T-helper 1 cell (primary cell): ENCODE measurements at regions not wholly inside any gene's neighbourhood (a gene's known extent, or its start where the extent isn't known, plus 50 kb on each side); places are given as distances from the start of the nearest gene placed in this dataset.

Experiments
- DNase-seq, 5 donors: peaks; one replicate each; pipeline ENCODE4 v3.0.0-alpha.2; 2012 to 2020

GRCh38 chr15:55017635-55018034 lies 179.1 kb downstream of the RSL24D1 start:
- no peak for DNase-seq

DNA sequence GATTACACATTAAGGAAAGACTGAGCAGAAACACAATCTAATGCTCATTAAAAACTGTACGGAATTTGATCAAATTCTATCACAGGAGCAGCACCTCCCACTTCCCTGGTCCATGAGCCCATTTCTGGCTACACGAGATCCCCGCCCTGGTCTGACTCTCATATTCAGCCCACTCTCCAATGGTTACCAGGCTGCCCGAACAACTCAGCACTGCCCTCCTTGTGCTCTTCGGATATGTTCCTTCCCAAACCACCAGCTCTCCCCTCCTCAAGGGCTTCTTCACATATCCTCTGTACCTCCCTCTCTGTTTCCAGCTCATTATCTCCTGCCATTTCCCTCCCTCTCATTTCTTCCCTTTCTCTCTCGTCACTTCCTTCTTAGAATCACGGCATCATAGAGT lies 180.5 kb downstream of the RSL24D1 start:
- no peak for DNase-seq

- no peak for DNase-seq
These were observed 181.7 kb downstream of the RSL24D1 start for GRCh38 chr15:55015093-55015445.

DNA sequence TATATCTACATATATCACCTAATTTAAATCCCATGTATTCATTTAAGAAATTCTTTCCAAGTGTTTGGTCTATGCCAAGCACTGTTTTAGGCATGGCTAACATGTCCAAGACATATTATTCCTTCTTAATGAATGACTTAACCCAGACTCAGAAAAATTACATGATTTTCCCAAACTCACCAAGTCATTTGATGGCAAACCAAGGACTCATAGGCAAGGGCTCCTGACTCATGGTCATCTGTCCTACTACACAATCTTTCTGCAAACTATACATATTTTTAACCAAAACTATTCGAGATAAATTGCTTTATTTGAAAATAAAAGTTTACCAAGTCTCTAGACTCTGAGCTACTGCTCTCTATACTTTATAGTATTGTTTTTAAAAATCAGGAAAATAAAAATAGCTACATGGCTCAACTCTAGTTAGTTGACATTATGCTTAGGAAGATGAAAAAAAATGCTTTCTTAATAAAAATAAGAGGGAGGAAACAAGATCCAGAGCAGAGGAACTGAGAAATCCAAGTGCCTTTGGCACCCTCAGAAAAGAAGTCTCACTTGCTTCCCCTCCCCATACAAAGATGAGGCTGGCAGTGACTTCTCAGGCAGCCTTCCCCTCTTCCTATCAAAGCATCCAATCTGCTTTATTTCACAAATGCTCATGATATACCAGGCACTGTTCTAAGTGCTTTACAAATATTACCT lies 182.2 kb downstream of the RSL24D1 start:
- no peak for DNase-seq

- no peak for DNase-seq
These were observed 188.3 kb downstream of the RSL24D1 start for GRCh38 chr15:55008421-55008820.

DNA sequence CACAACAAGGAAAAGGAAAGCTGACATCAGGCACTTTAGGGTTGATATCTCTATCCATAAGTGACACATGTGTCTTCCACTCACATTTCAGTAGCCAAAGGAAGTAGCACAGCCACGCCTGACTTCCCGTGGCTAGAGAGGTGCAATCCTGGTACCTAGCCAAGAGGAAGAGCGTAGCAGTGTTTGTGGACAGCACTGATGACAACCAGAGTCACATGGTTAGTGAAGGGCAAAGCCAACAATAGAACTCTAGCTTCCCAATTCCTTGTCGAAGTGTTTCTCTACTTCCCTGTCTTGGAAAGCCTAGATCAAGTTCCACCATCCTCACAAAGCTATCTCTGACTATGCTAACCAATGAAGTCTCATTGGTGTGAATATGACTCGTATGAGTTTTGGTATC lies 189.2 kb downstream of the RSL24D1 start:
- no peak for DNase-seq

- DNase-seq: no peak
These were observed 191.1 kb downstream of the RSL24D1 start for GRCh38 chr15:55005679-55006078.

DNA sequence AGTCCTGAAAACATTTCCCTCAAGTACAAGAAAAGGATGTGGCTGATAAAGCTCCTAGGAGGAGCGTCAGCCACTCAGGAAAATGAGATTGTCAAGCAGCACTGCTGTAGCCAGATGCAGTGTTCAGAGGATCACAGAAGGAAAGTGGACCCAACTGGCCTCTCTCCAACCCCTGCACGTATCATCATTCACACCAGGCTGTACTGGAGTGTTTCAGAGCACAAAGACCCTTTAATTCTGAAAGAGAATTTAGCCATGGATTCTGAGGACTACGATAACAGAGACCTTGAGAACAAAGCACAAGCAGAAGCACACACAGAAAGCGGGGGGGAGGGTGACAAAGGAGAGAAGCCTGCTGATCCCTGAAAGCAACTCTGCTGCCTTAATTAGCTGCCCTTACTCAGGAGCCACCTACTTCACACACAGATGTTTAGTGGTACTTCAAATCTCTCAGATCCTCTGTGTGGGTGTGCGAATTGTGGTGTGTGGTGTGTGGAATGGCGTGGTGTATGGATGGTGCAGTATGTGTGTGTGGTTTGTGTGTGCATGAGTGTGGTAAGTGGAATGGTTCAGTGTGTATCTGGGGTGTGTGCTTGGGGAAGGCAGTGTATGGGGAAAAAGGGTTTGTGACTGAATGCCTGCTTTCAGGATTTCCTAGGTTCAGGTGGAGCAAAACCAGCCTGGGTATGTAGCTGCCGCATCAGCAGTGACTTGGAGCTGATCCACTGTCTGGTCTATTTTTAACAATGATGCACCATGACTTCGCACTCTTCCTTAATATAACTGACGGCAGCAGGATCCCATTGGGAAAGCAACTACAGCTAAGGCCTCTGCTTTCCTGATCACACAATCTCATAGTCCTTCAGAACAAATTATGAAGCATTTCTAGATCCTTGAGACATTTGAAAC lies 192.5 kb downstream of the RSL24D1 start:
- DNase-seq: no peak

DNA sequence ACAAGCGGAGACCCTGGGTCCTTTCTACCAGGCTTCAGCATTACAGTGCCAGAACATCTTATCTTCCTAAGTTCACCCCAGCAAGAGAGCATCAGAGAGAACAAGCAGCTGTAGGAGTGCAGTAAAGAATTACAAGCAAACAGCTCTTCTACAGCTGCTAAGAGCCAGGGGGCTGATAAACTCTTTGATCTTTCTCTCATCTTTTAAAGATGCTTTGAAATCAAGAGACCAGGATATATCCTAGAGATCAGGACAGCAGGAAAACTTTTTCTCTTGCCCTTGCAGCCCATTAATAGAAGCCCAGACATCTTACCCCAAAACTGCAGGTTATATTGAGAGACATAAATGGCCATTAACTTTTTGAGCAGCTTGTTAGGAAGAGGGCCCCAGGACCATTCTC lies 198.1 kb downstream of the RSL24D1 start:
- no peak for DNase-seq

GRCh38 chr15:54990793-54991192 lies 205.9 kb downstream of the RSL24D1 start:
- no peak for DNase-seq

- DNase-seq: no peak
These were observed 208.9 kb downstream of the RSL24D1 start for GRCh38 chr15:54987881-54988280.

DNA sequence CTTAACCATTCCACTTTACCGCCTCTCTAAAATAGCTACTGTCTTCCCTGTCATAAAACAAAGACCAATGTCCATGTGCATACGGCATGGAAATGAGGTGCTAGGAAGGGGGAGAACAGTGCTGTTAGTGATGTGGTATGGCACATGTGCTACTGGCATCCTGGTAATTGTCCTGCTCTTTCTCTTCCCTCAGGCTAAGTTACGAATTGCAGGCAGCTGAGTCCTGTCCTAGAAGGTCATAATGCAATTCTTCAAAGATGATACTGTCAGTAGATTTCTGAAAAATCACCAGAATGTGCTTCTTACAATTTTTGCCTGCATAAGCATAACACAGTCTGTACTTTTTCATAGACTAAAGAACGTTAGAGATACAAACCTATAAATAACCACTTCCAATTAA lies 216.8 kb downstream of the RSL24D1 start:
- DNase-seq: no peak

DNA sequence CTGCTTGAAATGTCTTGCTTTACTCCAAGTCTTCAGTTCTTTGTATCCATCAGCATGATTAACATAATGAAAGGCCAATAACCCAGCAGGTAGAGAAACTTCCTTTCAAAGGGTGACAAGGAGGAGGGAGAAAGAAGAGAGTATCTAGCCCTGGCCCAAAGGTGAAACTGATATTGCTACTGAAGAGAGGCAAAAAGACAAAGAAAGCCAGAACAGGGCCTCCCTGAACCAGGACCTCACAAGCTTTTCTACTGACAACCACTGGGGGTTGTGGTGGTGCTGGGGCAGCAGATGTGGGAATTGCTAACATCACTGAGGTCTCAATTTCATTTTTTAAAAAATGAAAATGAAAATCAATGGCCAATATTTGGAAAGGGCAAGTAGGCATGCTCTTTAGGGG lies 234.1 kb downstream of the RSL24D1 start:
- no peak for DNase-seq

- no peak for DNase-seq
These were observed 236.5 kb downstream of the RSL24D1 start for GRCh38 chr15:54960266-54960665.

GRCh38 chr15:54941417-54941816 lies 255.3 kb downstream of the RSL24D1 start:
- DNase-seq: no peak

DNA sequence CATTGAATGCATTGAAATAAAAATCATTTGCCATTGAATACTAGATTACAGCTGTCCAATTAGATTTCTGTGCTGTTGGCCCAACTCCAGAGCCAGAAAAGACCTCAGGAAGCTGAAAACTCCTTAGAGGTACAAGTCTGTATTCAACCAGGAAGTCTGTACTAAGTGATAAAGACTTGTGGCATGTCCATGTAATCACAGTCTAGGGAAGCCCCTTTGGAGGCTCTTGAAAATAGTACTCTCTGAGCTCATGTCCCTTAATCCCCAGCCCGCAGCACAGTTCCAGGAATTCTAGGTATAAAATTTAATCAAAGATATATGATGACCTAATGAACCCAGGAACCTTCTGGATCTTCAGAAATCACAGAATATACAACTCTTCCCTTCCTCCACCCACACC lies 279.4 kb downstream of the RSL24D1 start:
- no peak for DNase-seq

DNA sequence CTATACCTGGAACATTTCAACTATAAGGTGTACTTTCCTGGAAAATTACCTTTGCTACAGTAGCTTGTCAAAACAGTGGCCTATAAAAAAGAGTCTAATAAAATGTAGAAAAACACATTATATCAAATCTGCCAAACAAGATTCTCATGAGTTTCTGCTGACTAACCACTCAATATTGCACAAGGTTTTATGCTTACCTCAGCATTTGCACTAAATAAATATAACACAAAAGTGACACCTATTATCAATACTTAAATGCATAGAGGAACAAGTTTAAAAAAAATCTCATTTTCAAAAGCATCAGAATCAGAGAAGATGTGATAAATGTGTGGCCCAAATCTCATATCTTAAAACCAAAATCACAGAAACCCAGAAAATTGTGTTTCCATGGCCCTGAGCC lies 281.4 kb downstream of the RSL24D1 start:
- no peak for DNase-seq

DNA sequence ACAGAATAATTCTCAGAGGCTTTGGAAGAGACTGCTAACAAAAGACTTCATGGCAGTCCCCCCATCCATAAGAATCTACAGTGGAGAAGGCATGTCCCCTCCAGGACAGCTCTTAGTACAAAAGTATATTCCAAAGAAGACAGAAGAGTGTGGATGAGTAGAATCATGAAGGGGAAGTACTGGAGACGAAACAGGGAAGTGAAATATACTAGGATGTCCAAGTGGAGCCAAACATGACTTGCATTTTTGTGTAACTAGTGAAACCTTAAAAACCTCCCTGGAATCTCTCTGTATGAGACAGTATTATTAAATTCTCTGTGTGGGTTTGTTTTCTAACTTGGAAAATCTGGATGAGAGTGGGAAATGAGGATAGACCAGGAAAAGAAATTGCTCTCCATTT lies 312.4 kb downstream of the RSL24D1 start:
- DNase-seq: no peak

DNA sequence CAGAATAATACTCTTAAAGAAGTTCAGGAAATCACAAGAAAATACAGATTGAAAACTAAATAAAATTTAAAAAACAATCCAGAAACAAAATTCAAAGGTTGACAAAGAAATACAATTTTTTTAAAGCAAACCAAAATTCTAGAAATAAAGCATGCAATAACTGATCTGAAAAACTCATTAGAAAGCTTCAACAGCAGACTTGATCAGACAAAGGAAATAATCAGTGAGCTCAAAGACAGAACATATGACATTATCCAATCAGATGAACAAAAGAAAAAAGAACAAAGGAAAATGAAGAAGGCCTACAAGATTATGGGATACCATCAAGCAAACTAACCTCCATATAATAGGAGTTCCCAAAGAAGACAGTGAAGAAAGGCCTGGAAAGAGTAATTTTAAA lies 336.8 kb downstream of the RSL24D1 start:
- no peak for DNase-seq

DNA sequence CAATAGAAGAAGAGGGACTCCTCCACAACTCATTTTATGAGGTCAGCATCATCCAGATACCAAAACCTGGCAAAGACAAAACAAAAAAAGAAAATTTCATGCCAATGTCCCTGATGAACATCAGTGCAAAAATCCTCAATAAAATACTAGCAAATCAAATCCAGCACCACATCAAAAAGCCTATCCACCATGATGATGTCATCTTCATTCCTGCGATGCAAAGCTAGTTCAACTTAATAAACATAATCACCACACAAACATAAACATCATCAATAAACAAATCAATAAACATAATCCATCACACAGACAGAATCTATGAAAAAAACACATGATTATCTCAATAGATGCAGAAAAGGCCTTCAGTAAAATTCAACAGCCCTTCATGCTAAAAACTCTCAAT lies 342.1 kb downstream of the RSL24D1 start:
- DNase-seq: no peak

- DNase-seq: no peak
These were observed 346.6 kb downstream of the RSL24D1 start for GRCh38 chr15:54850101-54850500.

DNA sequence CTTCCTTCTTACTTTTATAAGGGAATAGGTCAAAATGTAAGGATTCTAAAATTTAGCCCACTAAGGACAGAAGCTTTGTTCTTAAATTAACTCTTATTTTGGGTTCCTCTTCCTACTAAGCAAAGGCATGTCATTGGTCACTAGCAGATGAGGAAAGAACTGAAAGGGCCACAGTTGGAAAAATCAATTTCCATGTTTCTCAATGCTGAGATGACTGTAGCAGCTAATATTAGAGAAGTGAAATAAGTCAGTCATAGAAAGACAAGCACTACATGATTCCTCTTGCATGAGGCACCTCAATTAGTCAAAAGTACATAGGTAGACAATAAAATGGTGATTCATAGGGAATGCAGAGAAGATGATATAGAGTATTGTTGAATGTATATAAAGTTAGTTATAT lies 353.7 kb downstream of the RSL24D1 start:
- no peak for DNase-seq

DNA sequence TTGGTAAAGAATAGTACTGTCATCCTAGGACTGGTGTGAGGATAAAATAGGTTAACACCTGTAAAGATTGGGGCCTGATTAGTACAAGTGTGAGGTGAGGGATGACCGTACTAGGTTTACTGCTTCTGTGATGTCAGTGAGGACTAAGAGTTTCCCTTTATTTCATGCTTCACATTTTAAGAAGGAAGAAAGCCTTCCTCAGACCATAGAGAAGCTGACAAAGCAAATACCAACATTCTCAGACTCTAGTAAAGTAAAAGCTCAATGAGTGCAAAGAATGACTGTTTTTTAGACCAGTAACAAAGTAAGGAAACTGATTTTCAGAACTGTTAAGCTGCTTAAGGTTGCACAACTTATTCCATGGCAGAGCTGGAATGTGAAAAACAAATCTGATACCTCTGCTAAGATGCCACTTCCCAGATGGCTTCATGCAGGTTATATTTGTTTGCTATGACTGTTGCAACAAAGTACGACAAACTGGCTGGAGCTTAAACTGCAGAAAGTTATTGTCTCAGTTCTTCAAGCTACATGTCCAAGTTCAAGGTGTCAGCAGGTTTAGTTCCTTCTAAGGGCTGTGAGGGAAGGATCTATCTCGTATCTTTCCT lies 354.9 kb downstream of the RSL24D1 start:
- DNase-seq: no peak
